ENCODE measurements at regions not wholly inside any gene's neighbourhood (a gene's known extent, or its start where the extent isn't known, plus 50 kb on each side); places are given as distances from the start of the nearest gene placed in this dataset.

DNA sequence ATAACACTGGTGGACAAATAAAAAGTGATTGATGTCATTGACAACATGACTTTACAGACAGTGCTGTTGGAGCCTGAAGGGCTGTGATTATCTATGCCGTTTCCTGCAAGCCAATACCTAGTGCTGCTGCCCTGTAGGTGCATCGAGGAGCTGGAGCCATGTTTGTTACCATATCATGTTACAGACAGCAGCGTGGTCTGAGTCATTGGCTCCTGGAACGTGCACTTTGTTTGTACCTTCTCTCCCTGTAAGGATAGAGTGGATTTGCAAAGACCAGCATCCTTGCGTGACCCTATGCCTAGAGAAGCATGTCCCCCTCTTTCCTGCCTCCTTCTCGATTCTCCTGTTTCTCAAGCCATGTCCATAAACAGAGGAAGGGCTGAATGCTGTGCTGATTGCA lies 597.2 kb downstream of the TYW1 start:
- DNase-seq (ENCODE audit: low read depth): no peak
- Histone ChIP-seq H3K27me3 (ENCODE audit: control insufficient read depth, insufficient read depth, low read length) (no peaks in the 10 kb centered on the region), H3K36me3 (ENCODE audit: control insufficient read depth, insufficient read depth, low read length) (no peaks in the 10 kb centered on the region), H3K4me3 (ENCODE audit: low read depth, low read length) (no peak overlapping the region)
- TF ChIP-seq, protein P1, sequence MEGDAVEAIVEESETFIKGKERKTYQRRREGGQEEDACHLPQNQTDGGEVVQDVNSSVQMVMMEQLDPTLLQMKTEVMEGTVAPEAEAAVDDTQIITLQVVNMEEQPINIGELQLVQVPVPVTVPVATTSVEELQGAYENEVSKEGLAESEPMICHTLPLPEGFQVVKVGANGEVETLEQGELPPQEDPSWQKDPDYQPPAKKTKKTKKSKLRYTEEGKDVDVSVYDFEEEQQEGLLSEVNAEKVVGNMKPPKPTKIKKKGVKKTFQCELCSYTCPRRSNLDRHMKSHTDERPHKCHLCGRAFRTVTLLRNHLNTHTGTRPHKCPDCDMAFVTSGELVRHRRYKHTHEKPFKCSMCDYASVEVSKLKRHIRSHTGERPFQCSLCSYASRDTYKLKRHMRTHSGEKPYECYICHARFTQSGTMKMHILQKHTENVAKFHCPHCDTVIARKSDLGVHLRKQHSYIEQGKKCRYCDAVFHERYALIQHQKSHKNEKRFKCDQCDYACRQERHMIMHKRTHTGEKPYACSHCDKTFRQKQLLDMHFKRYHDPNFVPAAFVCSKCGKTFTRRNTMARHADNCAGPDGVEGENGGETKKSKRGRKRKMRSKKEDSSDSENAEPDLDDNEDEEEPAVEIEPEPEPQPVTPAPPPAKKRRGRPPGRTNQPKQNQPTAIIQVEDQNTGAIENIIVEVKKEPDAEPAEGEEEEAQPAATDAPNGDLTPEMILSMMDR (IDR thresholded peaks at IDR 0.05; ENCODE audit: insufficient read depth, low read length, poor library complexity, severe bottlenecking): no peak

DNA sequence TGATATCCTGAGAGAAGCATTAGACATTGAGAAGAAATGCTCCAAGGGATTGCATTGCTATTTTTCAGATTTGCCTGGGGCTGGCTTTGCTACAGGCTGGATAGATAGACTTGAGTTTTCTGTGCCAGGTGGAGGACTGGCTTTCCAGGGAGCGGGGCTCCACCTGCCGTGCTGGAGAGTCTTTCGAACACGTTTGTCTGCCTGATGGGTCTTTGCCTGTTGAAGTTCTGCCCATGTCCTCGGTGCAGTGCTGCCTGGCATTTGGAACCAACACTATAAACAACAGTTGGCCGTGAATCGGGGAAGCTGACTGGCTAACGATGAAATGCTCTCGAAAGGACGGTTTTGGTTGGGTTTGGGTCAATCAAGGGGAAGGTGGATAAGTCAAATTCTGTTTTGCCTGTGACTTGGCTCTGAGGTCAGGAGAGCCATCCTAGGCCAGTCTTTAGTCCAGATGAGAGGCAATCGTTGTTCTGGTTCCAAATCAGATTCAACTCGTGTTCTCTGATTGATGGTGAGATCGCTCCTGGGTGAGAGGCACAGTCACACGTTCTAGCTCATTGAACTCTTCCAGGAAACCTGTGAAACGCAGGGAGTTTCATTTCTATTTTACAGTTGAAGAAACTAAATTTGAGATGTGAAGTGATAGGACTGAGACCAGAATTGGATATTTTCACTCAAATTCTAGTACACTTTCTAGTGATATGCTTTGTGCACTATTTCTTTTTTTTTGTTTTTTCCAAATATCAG lies 599.0 kb downstream of the TYW1 start:
- no peak for DNase-seq (ENCODE audit: low read depth)
- Histone ChIP-seq H3K4me3 (ENCODE audit: low read depth, low read length) (no peak overlapping the region), H3K36me3 (ENCODE audit: control insufficient read depth, insufficient read depth, low read length) (no peaks in the 10 kb centered on the region), H3K27me3 (ENCODE audit: control insufficient read depth, insufficient read depth, low read length) (no peaks in the 10 kb centered on the region)
- TF ChIP-seq, protein P1 (IDR thresholded peaks at IDR 0.05; ENCODE audit: insufficient read depth, low read length, poor library complexity, severe bottlenecking): no peak

DNA sequence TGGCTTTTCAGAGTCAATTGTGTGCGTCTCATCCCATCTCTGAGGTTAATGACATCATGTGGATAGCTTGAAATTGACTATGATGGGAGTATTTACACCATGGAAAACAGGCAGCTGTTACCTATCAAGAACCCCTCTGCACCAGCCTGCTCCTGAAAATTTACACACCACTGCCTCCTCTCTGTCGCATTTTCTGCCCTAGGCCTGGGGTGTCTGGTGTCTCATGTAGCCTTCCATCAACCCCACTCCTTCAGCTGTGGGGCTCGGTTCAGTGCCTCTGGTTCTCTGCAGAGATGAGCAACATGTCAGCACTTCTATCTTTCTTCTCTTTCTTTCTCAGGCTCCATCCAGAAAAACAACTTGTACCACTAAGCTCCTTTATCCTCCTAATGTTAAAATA lies 600.5 kb downstream of the TYW1 start:
- Histone ChIP-seq H3K36me3 (ENCODE audit: control insufficient read depth, insufficient read depth, low read length) (no peaks in the 10 kb centered on the region), H3K4me3 (ENCODE audit: low read depth, low read length) (no peak overlapping the region), H3K27me3 (ENCODE audit: control insufficient read depth, insufficient read depth, low read length) (no peaks in the 10 kb centered on the region)
- DNase-seq (ENCODE audit: low read depth): no peak
- TF ChIP-seq, protein P1 (IDR thresholded peaks at IDR 0.05; ENCODE audit: insufficient read depth, low read length, poor library complexity, severe bottlenecking): no peak

DNA sequence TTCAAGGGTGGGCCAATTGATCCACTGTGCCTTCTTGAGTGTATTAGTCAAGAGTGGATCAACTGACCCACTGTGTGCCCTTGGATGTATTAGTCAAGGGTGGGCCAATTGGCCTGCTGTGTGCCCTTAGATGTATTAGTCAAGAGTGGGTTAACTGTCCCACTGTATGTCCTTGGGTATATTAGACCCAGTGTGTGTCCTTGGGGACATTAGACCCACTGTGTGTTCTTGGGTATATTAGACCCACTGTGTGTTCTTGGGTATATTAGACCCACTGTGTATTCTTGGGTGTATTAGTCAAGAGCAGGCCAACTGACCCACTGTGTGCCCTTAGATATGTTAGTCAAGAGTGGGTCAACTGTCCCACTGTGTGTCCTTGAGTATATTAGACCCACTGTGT lies 601.8 kb downstream of the TYW1 start:
- Histone ChIP-seq H3K27me3 (ENCODE audit: control insufficient read depth, insufficient read depth, low read length) (no peaks in the 10 kb centered on the region), H3K36me3 (ENCODE audit: control insufficient read depth, insufficient read depth, low read length) (no peaks in the 10 kb centered on the region), H3K4me3 (ENCODE audit: low read depth, low read length) (no peak overlapping the region)
- DNase-seq (ENCODE audit: low read depth): no peak
- TF ChIP-seq, protein P1 (IDR thresholded peaks at IDR 0.05; ENCODE audit: insufficient read depth, low read length, poor library complexity, severe bottlenecking): no peak

DNA sequence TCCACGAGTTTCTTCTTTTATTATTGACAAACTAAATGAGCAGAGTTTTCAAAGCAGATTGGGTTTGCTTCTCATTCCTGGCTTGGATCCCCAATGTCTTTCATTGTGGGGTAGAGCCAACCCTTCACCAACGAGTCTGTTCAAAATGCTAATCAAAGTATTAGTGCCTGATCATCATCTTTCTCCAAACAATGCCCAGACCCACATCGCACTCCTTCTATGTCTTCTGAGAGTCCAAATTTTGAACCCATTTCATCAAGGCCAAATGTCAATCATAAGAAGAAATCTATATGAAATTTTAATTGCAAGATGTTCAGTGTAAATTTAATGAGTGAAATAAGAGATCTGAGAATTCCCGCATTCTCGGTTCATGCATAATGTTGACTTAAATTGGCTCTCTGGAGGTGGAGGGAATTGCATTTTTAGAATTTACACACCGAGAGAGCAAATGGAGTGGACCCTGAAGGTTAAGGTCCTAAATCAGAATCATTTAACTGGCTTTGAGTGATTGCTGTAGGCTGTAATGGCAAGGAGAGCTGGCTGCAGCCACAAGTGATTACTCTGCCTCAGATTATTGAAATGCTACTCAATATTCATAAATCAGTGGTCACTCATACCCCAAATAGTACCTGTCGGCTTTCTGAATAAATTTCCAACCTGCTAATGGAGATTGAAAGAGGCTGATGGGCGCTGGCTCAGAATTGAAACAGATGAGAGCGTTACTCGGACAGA lies 602.9 kb downstream of the TYW1 start:
- no peak overlapping the region for H3K4me3 ChIP-seq (ENCODE audit: low read depth, low read length)
- TF ChIP-seq, protein P1 (IDR thresholded peaks at IDR 0.05; ENCODE audit: insufficient read depth, low read length, poor library complexity, severe bottlenecking): no peak
- no peak for DNase-seq (ENCODE audit: low read depth)
- H3K27me3 ChIP-seq (ENCODE audit: control insufficient read depth, insufficient read depth, low read length): no peaks in the 10 kb centered on the region
- H3K36me3 ChIP-seq (ENCODE audit: control insufficient read depth, insufficient read depth, low read length): no peaks in the 10 kb centered on the region
